ENCODE measurements at regions not wholly inside any gene's neighbourhood (a gene's known extent, or its start where the extent isn't known, plus 50 kb on each side); places are given as distances from the start of the nearest gene placed in this dataset.

GRCh38 chr6:104281370-104281769 is 578.3 kb downstream of the HACE1 start:
- WGBS = 89% methylated on average over 3 of the region's 3 CpGs
- Histone ChIP-seq H3K9me3 (ENCODE audit: control insufficient read depth in 2 of 2, insufficient read depth in 1 of 2, low read length in 1 of 2) (no peaks in the 10 kb centered on the region), H3K27ac (ENCODE audit: low read depth in 1 of 2, low read length in 1 of 2) (no peak overlapping the region), H3K4me1 (ENCODE audit: control insufficient read depth in 2 of 2, insufficient read depth in 2 of 2, low read length in 2 of 2) (no peaks in the 10 kb centered on the region), H3K27me3 (ENCODE audit: control insufficient read depth in 2 of 2, insufficient read depth in 1 of 2, low read length in 1 of 2) (no peaks in the 10 kb centered on the region), H3K36me3 (ENCODE audit: control insufficient read depth in 2 of 2, insufficient read depth in 2 of 2, low read length in 1 of 2) (no peaks in the 10 kb centered on the region), H3K4me3 (ENCODE audit: low read length in 2 of 2) (no peak overlapping the region)
- no peak for DNase-seq (ENCODE audit: low read depth in 6 of 9, low spot score in 9 of 9)

DNA sequence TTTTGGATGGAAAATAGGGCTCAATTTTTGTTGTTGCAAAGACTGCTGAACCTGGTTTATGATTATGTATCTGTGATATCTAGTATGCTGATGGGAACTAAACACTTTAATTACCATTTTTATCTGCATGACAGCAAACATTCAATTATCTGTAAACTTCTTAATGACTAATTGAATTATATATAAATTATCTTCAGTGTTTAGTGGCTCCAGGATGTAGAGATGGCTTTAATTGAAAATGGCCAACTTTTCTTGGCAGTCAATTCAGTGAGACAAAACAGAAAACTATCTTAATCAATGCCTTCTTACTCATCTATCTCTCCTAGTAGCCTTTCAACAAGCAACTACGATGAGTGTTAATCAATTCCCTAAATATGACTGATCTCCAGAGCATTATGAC is 591.3 kb downstream of the HACE1 start:
- no peak overlapping the region for H3K4me3 ChIP-seq (ENCODE audit: low read length in 2 of 2)
- H3K27me3 ChIP-seq (ENCODE audit: control insufficient read depth in 2 of 2, insufficient read depth in 1 of 2, low read length in 1 of 2) = no peaks in the 10 kb centered on the region
- 91% methylated on average over 1 of the region's 1 CpG for WGBS
- H3K4me1 ChIP-seq (ENCODE audit: control insufficient read depth in 2 of 2, insufficient read depth in 2 of 2, low read length in 2 of 2) = no peaks in the 10 kb centered on the region
- H3K9me3 ChIP-seq (ENCODE audit: control insufficient read depth in 2 of 2, insufficient read depth in 1 of 2, low read length in 1 of 2) = no peaks in the 10 kb centered on the region
- DNase-seq (ENCODE audit: low read depth in 6 of 9, low spot score in 9 of 9) = no peak
- no peak overlapping the region for H3K27ac ChIP-seq (ENCODE audit: low read depth in 1 of 2, low read length in 1 of 2)
- no peaks in the 10 kb centered on the region for H3K36me3 ChIP-seq (ENCODE audit: control insufficient read depth in 2 of 2, insufficient read depth in 2 of 2, low read length in 1 of 2)

DNA sequence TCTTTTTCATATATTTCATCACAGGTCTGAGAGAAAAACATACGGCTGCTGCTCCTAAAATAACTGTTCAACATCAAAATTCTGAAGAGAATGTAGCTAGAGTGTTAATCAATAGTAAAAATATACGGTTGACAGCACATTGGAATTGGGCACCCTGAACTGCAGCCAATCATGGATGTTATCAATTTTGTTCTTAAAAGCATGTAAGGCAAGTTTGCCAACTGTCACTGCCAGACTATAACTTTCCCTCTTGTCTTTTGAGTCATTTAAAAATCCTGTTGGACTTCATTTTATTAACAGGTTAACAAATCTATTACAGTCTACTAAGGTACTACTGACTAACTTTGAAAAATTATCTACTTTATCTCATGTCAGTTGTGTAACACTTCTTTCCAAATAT is 592.8 kb downstream of the HACE1 start:
- Histone ChIP-seq H3K27ac (ENCODE audit: low read depth in 1 of 2, low read length in 1 of 2) (no peak overlapping the region), H3K4me1 (ENCODE audit: control insufficient read depth in 2 of 2, insufficient read depth in 2 of 2, low read length in 2 of 2) (no peaks in the 10 kb centered on the region), H3K36me3 (ENCODE audit: control insufficient read depth in 2 of 2, insufficient read depth in 2 of 2, low read length in 1 of 2) (no peaks in the 10 kb centered on the region), H3K9me3 (ENCODE audit: control insufficient read depth in 2 of 2, insufficient read depth in 1 of 2, low read length in 1 of 2) (no peaks in the 10 kb centered on the region), H3K27me3 (ENCODE audit: control insufficient read depth in 2 of 2, insufficient read depth in 1 of 2, low read length in 1 of 2) (no peaks in the 10 kb centered on the region), H3K4me3 (ENCODE audit: low read length in 2 of 2) (no peak overlapping the region)
- 96% methylated on average over 2 of the region's 2 CpGs for WGBS
- no peak for DNase-seq (ENCODE audit: low read depth in 6 of 9, low spot score in 9 of 9)

GRCh38 chr6:104256646-104257045 is 603.1 kb downstream of the HACE1 start:
- Histone ChIP-seq H3K9me3 (ENCODE audit: control insufficient read depth in 2 of 2, insufficient read depth in 1 of 2, low read length in 1 of 2) (no peaks in the 10 kb centered on the region), H3K27me3 (ENCODE audit: control insufficient read depth in 2 of 2, insufficient read depth in 1 of 2, low read length in 1 of 2) (no peaks in the 10 kb centered on the region), H3K4me1 (ENCODE audit: control insufficient read depth in 2 of 2, insufficient read depth in 2 of 2, low read length in 2 of 2) (no peaks in the 10 kb centered on the region), H3K36me3 (ENCODE audit: control insufficient read depth in 2 of 2, insufficient read depth in 2 of 2, low read length in 1 of 2) (no peaks in the 10 kb centered on the region), H3K27ac (ENCODE audit: low read depth in 1 of 2, low read length in 1 of 2) (no peak overlapping the region), H3K4me3 (ENCODE audit: low read length in 2 of 2) (no peak overlapping the region)
- WGBS = 95% methylated on average over 3 of the region's 3 CpGs
- DNase-seq (ENCODE audit: low read depth in 6 of 9, low spot score in 9 of 9) = no peak

GRCh38 chr6:104253236-104253635 is 606.5 kb downstream of the HACE1 start:
- WGBS = 74% methylated on average over 3 of the region's 3 CpGs
- Histone ChIP-seq H3K27me3 (ENCODE audit: control insufficient read depth in 2 of 2, insufficient read depth in 1 of 2, low read length in 1 of 2) (no peaks in the 10 kb centered on the region), H3K4me3 (ENCODE audit: low read length in 2 of 2) (no peak overlapping the region), H3K36me3 (ENCODE audit: control insufficient read depth in 2 of 2, insufficient read depth in 2 of 2, low read length in 1 of 2) (no peaks in the 10 kb centered on the region), H3K4me1 (ENCODE audit: control insufficient read depth in 2 of 2, insufficient read depth in 2 of 2, low read length in 2 of 2) (no peaks in the 10 kb centered on the region), H3K9me3 (ENCODE audit: control insufficient read depth in 2 of 2, insufficient read depth in 1 of 2, low read length in 1 of 2) (no peaks in the 10 kb centered on the region), H3K27ac (ENCODE audit: low read depth in 1 of 2, low read length in 1 of 2) (no peak overlapping the region)
- DNase-seq (ENCODE audit: low read depth in 6 of 9, low spot score in 9 of 9) = no peak

- Histone ChIP-seq H3K4me3 (ENCODE audit: low read length in 2 of 2) (no peak overlapping the region), H3K27ac (ENCODE audit: low read depth in 1 of 2, low read length in 1 of 2) (no peak overlapping the region), H3K27me3 (ENCODE audit: control insufficient read depth in 2 of 2, insufficient read depth in 1 of 2, low read length in 1 of 2) (no peaks in the 10 kb centered on the region), H3K9me3 (ENCODE audit: control insufficient read depth in 2 of 2, insufficient read depth in 1 of 2, low read length in 1 of 2) (no peaks in the 10 kb centered on the region), H3K36me3 (ENCODE audit: control insufficient read depth in 2 of 2, insufficient read depth in 2 of 2, low read length in 1 of 2) (no peaks in the 10 kb centered on the region), H3K4me1 (ENCODE audit: control insufficient read depth in 2 of 2, insufficient read depth in 2 of 2, low read length in 2 of 2) (no peaks in the 10 kb centered on the region)
- no peak for DNase-seq (ENCODE audit: low read depth in 6 of 9, low spot score in 9 of 9)
Measured at GRCh38 chr6:104252276-104252675, 607.4 kb downstream of the HACE1 start.

GRCh38 chr6:104251651-104252050 is 608.1 kb downstream of the HACE1 start:
- WGBS = 93% methylated on average over 2 of the region's 2 CpGs
- Histone ChIP-seq H3K4me3 (ENCODE audit: low read length in 2 of 2) (no peak overlapping the region), H3K9me3 (ENCODE audit: control insufficient read depth in 2 of 2, insufficient read depth in 1 of 2, low read length in 1 of 2) (no peaks in the 10 kb centered on the region), H3K4me1 (ENCODE audit: control insufficient read depth in 2 of 2, insufficient read depth in 2 of 2, low read length in 2 of 2) (no peaks in the 10 kb centered on the region), H3K27ac (ENCODE audit: low read depth in 1 of 2, low read length in 1 of 2) (no peak overlapping the region), H3K27me3 (ENCODE audit: control insufficient read depth in 2 of 2, insufficient read depth in 1 of 2, low read length in 1 of 2) (no peaks in the 10 kb centered on the region), H3K36me3 (ENCODE audit: control insufficient read depth in 2 of 2, insufficient read depth in 2 of 2, low read length in 1 of 2) (no peaks in the 10 kb centered on the region)
- DNase-seq (ENCODE audit: low read depth in 6 of 9, low spot score in 9 of 9) = no peak

GRCh38 chr6:104240865-104241264 is 618.9 kb downstream of the HACE1 start:
- Histone ChIP-seq H3K4me1 (ENCODE audit: control insufficient read depth in 2 of 2, insufficient read depth in 2 of 2, low read length in 2 of 2) (no peaks in the 10 kb centered on the region), H3K27me3 (ENCODE audit: control insufficient read depth in 2 of 2, insufficient read depth in 1 of 2, low read length in 1 of 2) (no peaks in the 10 kb centered on the region), H3K4me3 (ENCODE audit: low read length in 2 of 2) (no peak overlapping the region), H3K36me3 (ENCODE audit: control insufficient read depth in 2 of 2, insufficient read depth in 2 of 2, low read length in 1 of 2) (no peaks in the 10 kb centered on the region), H3K9me3 (ENCODE audit: control insufficient read depth in 2 of 2, insufficient read depth in 1 of 2, low read length in 1 of 2) (no peaks in the 10 kb centered on the region), H3K27ac (ENCODE audit: low read depth in 1 of 2, low read length in 1 of 2) (no peak overlapping the region)
- no peak for DNase-seq (ENCODE audit: low read depth in 6 of 9, low spot score in 9 of 9)
- WGBS = 90% methylated on average over 2 of the region's 2 CpGs

DNA sequence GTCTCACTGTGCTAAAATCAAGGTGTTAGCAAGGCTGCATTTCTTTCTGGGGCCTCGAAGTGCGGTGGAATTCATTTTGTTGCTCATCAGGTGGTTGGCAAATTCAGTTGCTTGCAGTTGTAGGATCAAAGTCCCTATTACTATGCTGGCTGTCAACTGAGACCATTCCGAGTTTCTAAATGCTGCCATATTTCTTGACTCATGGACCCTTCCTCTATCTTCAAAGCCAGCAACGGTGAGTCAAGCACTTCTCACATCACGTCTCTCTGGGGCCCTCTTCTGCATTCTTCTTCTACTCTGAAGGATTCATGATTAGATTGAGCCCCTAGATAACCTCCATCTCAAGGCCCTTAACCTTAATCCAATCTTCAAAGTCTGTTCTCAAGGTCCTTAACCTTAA is 619.7 kb downstream of the HACE1 start:
- H3K27ac ChIP-seq (ENCODE audit: low read depth in 1 of 2, low read length in 1 of 2) = no peak overlapping the region
- no peaks in the 10 kb centered on the region for H3K27me3 ChIP-seq (ENCODE audit: control insufficient read depth in 2 of 2, insufficient read depth in 1 of 2, low read length in 1 of 2)
- H3K9me3 ChIP-seq (ENCODE audit: control insufficient read depth in 2 of 2, insufficient read depth in 1 of 2, low read length in 1 of 2) = no peaks in the 10 kb centered on the region
- no peak for DNase-seq (ENCODE audit: low read depth in 6 of 9, low spot score in 9 of 9)
- WGBS = 94% methylated on average over 5 of the region's 5 CpGs
- H3K4me1 ChIP-seq (ENCODE audit: control insufficient read depth in 2 of 2, insufficient read depth in 2 of 2, low read length in 2 of 2) = no peaks in the 10 kb centered on the region
- H3K4me3 ChIP-seq (ENCODE audit: low read length in 2 of 2) = no peak overlapping the region
- H3K36me3 ChIP-seq (ENCODE audit: control insufficient read depth in 2 of 2, insufficient read depth in 2 of 2, low read length in 1 of 2) = no peaks in the 10 kb centered on the region

- Histone ChIP-seq H3K4me1 (ENCODE audit: control insufficient read depth in 2 of 2, insufficient read depth in 2 of 2, low read length in 2 of 2) (no peaks in the 10 kb centered on the region), H3K4me3 (ENCODE audit: low read length in 2 of 2) (no peak overlapping the region), H3K27me3 (ENCODE audit: control insufficient read depth in 2 of 2, insufficient read depth in 1 of 2, low read length in 1 of 2) (no peaks in the 10 kb centered on the region), H3K27ac (ENCODE audit: low read depth in 1 of 2, low read length in 1 of 2) (no peak overlapping the region), H3K9me3 (ENCODE audit: control insufficient read depth in 2 of 2, insufficient read depth in 1 of 2, low read length in 1 of 2) (no peaks in the 10 kb centered on the region), H3K36me3 (ENCODE audit: control insufficient read depth in 2 of 2, insufficient read depth in 2 of 2, low read length in 1 of 2) (no peaks in the 10 kb centered on the region)
- DNase-seq (ENCODE audit: low read depth in 6 of 9, low spot score in 9 of 9) = no peak
- WGBS = 96% methylated on average over 3 of the region's 3 CpGs
Measured at GRCh38 chr6:104229057-104229456, 630.7 kb downstream of the HACE1 start.
